Endodermal cell (in vitro differentiated cells): ENCODE measurements at regions not wholly inside any gene's neighbourhood (a gene's known extent, or its start where the extent isn't known, plus 50 kb on each side); places are given as distances from the start of the nearest gene placed in this dataset.

Source experiments
- DNase-seq: peaks from one replicate; pipeline ENCODE4 v3.0.0-alpha.2; 2017
- H3K27ac ChIP-seq: 2 replicates; pipeline ENCODE4 v1.5.1; 2013; ENCODE audit warnings: mild to moderate bottlenecking, low read depth, low read length, moderate library complexity
- H3K27me3 ChIP-seq: 2 replicates; pipeline ENCODE4 v1.6.1; 2013; ENCODE audit warnings: mild to moderate bottlenecking, low read length, moderate library complexity; ENCODE audit not compliant: insufficient read depth, control insufficient read depth, poor library complexity, severe bottlenecking
- H3K36me3 ChIP-seq: 2 replicates; pipeline ENCODE4 v1.7.0; 2013; ENCODE audit warnings: mild to moderate bottlenecking, low read length, moderate library complexity; ENCODE audit not compliant: control insufficient read depth, insufficient read depth
- H3K4me1 ChIP-seq: one replicate; pipeline ENCODE4 v1.7.0; 2013; ENCODE audit warnings: low read length; ENCODE audit not compliant: control insufficient read depth, insufficient read depth
- H3K4me3 ChIP-seq: 2 replicates; pipeline ENCODE4 v1.5.1; 2013; ENCODE audit warnings: mild to moderate bottlenecking, low read length, moderate library complexity
- H3K9ac ChIP-seq: 2 replicates; pipeline ENCODE4 v1.6.1; 2013; ENCODE audit warnings: mild to moderate bottlenecking, low read length, moderate library complexity; ENCODE audit not compliant: poor library complexity, severe bottlenecking; ENCODE audit errors: extremely low read depth
- H3K9me3 ChIP-seq: 2 replicates; pipeline ENCODE4 v1.6.1; 2013; ENCODE audit warnings: mild to moderate bottlenecking, low read length, moderate library complexity; ENCODE audit not compliant: control insufficient read depth
- H3K27ac Mint-ChIP-seq: 2 replicates; pipeline ENCODE4 v1.8.0; 2020; ENCODE audit warnings: mixed read lengths
- H3K27me3 Mint-ChIP-seq: 2 replicates; pipeline ENCODE4 v1.8.0; 2021; ENCODE audit warnings: mild to moderate bottlenecking, mixed read lengths; ENCODE audit not compliant: insufficient read depth
- H3K36me3 Mint-ChIP-seq: 2 replicates; pipeline ENCODE4 v1.8.0; 2020; ENCODE audit warnings: low read depth, mixed read lengths
- H3K4me1 Mint-ChIP-seq: 2 replicates; pipeline ENCODE4 v1.8.0; 2020; ENCODE audit warnings: mixed read lengths
- H3K4me3 Mint-ChIP-seq: 2 replicates; pipeline ENCODE4 v1.8.0; 2020; ENCODE audit warnings: mild to moderate bottlenecking, moderate library complexity, mixed read lengths
- H3K9me3 Mint-ChIP-seq: 2 replicates; pipeline ENCODE4 v1.8.0; 2020; ENCODE audit warnings: mild to moderate bottlenecking, mixed read lengths
- WGBS, 2 experiments: methylation state at CpG; one replicate each; pipeline versions ENCODE4 v1.1.5 to v1.1.7; 2013; ENCODE audit warnings: missing lambda C conversion rate in 2 of 2, mixed read lengths in 1 of 2; ENCODE audit not compliant: insufficient coverage in 1 of 2, insufficient read length in 1 of 2; 5-methylcytosine and 5-hydroxymethylcytosine counted together
- TF ChIP-seq, protein P1 (sequence below): fragments of 200-600 bp; sonication (generic); conservative IDR thresholded peaks from 2 replicates; pipeline ENCODE4 v1.5.0; 2021; ENCODE audit warnings: antibody characterized with exemption, mild to moderate bottlenecking

DNA sequence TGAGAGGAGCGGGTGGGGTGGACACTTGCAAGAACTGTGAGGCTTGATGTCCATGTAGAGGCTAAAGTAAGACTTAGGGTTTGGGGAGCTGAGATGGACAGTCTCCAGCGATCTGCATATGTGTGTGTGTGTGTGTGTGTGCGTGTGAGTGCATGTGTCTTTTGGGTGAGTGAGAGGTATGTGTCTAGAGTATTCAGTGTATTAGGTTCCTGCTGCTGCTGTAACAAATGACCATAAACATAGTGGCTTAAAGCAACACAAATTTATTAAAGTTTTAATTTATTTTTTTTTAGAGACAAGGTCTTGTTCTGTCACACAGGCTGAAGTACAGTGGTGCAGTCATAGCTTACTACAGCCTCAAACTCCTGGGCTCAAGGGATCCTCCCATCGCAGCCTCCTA lies 155.4 kb upstream of the SPRED2 start:
- no peaks in the 10 kb centered on the region for H3K36me3 ChIP-seq
- H3K4me1 Mint-ChIP-seq = peaks cover 17% of the 10 kb centered on the region
- H3K27ac ChIP-seq = no peak overlapping the region
- H3K9me3 ChIP-seq = peaks cover 19% of the 10 kb centered on the region
- DNase-seq = peak; percentile 14
- no peak overlapping the region for H3K4me3 ChIP-seq
- no peak overlapping the region for H3K9ac ChIP-seq
- WGBS, 2 experiments = 90 to 94% methylated on average over 2 to 4 of the region's 4 CpGs
- TF ChIP-seq, protein P1, sequence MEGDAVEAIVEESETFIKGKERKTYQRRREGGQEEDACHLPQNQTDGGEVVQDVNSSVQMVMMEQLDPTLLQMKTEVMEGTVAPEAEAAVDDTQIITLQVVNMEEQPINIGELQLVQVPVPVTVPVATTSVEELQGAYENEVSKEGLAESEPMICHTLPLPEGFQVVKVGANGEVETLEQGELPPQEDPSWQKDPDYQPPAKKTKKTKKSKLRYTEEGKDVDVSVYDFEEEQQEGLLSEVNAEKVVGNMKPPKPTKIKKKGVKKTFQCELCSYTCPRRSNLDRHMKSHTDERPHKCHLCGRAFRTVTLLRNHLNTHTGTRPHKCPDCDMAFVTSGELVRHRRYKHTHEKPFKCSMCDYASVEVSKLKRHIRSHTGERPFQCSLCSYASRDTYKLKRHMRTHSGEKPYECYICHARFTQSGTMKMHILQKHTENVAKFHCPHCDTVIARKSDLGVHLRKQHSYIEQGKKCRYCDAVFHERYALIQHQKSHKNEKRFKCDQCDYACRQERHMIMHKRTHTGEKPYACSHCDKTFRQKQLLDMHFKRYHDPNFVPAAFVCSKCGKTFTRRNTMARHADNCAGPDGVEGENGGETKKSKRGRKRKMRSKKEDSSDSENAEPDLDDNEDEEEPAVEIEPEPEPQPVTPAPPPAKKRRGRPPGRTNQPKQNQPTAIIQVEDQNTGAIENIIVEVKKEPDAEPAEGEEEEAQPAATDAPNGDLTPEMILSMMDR = no peak
- no peak overlapping the region for H3K27ac Mint-ChIP-seq
- H3K27me3 Mint-ChIP-seq = peaks cover 7% of the 10 kb centered on the region
- peaks cover 7% of the 10 kb centered on the region for H3K9me3 Mint-ChIP-seq
- H3K4me1 ChIP-seq = no peaks in the 10 kb centered on the region
- H3K4me3 Mint-ChIP-seq = no peak overlapping the region
- H3K27me3 ChIP-seq = no peaks in the 10 kb centered on the region
- peaks cover 3% of the 10 kb centered on the region for H3K36me3 Mint-ChIP-seq

DNA sequence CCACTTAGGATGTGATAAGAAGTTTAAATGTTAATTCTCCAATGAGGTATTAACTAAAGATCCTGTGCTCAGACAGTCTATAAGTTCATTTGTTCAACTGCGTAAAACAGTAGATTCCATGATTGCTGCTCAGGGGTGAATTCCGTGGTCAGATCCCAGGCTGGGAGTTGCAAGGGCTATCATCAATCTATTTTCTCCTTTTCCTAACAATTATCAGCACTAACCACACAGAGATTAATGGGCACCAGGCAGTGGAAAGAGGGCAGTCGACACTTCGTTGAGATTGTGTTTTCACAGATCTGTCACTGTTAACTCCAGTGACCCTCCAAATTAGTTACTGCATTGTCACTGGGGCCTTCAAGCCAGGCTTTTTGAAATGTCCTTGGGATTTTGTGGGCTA lies 154.1 kb upstream of the SPRED2 start:
- Mint-ChIP-seq H3K27ac (no peak overlapping the region), H3K36me3 (peaks cover 3% of the 10 kb centered on the region), H3K9me3 (peaks cover 11% of the 10 kb centered on the region), H3K4me3 (no peak overlapping the region), H3K27me3 (peaks cover 10% of the 10 kb centered on the region), H3K4me1 (peaks cover 19% of the 10 kb centered on the region)
- Histone ChIP-seq H3K27ac (no peak overlapping the region), H3K4me1 (no peaks in the 10 kb centered on the region), H3K9ac (no peak overlapping the region), H3K9me3 (peaks cover 15% of the 10 kb centered on the region), H3K4me3 (no peak overlapping the region), H3K27me3 (no peaks in the 10 kb centered on the region), H3K36me3 (no peaks in the 10 kb centered on the region)
- TF ChIP-seq, protein P1 = no peak
- 77 to 96% methylated on average over 2 to 4 of the region's 4 CpGs for WGBS, 2 experiments
- peak; percentile 45 for DNase-seq

DNA sequence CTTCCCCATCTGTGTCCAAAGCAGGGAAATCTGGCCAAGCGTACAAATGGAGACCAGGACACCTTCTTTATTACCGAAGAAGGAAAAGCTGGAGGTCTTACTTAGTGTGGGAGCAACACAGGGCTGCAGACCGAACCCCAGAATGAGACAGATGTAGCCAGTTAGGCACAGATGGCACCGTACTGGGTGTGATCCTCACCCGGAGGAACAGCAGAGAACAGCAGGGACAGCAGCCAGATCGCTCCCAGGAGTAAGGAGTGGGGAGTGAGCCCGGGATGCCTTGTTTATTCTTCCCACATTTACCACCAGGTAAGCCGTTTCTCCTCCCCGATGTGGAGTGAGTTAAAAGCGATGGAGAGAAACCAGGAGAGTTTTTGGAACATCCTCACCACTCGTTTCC lies 150.7 kb upstream of the SPRED2 start:
- H3K4me3 ChIP-seq = no peak overlapping the region
- 84 to 89% methylated on average over 6 to 11 of the region's 11 CpGs for WGBS, 2 experiments
- peaks cover 6% of the 10 kb centered on the region for H3K9me3 ChIP-seq
- TF ChIP-seq, protein P1 = no peak
- Mint-ChIP-seq H3K4me3 (no peak overlapping the region), H3K36me3 (peaks cover 3% of the 10 kb centered on the region), H3K9me3 (peaks cover 7% of the 10 kb centered on the region), H3K27ac (no peak overlapping the region), H3K27me3 (peaks cover 5% of the 10 kb centered on the region), H3K4me1 (peaks cover 19% of the 10 kb centered on the region)
- DNase-seq = peak; percentile 59
- no peaks in the 10 kb centered on the region for H3K27me3 ChIP-seq
- no peaks in the 10 kb centered on the region for H3K36me3 ChIP-seq
- H3K9ac ChIP-seq = no peak overlapping the region
- no peak overlapping the region for H3K27ac ChIP-seq
- peaks cover 8% of the 10 kb centered on the region for H3K4me1 ChIP-seq
